HepG2 (cell line): ENCODE measurements at regions not wholly inside any gene's neighbourhood (a gene's known extent, or its start where the extent isn't known, plus 50 kb on each side); places are given as distances from the start of the nearest gene placed in this dataset.

Source experiments
- CTCF ChIP-seq: sonication (generic); formaldehyde crosslinking; IDR thresholded peaks from 2 replicates; pipeline ENCODE4 v1.5.0; 2020; ENCODE audit warnings: mild to moderate bottlenecking, missing genetic modification reagents, moderate library complexity
- FOXK2 ChIP-seq: fragments of 450-650 bp; IDR thresholded peaks from 2 replicates; pipeline ENCODE4 v1.6.1; 2016
- GLMP ChIP-seq: sonication (generic); formaldehyde crosslinking; IDR thresholded peaks from 2 replicates; pipeline ENCODE4 v1.9.0; 2021; ENCODE audit warnings: missing genetic modification reagents, mild to moderate bottlenecking, borderline replicate concordance
- HCFC1 ChIP-seq: fragments of 150-350 bp; IDR thresholded peaks from 2 replicates; pipeline ENCODE4 v1.6.1; 2014; ENCODE audit warnings: low read depth, low read length
- HDAC6 ChIP-seq: fragments of 200-600 bp; sonication (generic); IDR thresholded peaks from 2 replicates; pipeline ENCODE4 v1.7.0; 2017; ENCODE audit warnings: mild to moderate bottlenecking, antibody characterized with exemption, low read length, low read depth
- IKZF4 ChIP-seq: sonication (generic); formaldehyde crosslinking; IDR thresholded peaks from 2 replicates; pipeline ENCODE4 v1.5.1; 2020; ENCODE audit warnings: borderline replicate concordance, mild to moderate bottlenecking, low read depth, missing genetic modification reagents; ENCODE audit errors: not compliant biosample characterization
- JUNB ChIP-seq: sonication (generic); formaldehyde crosslinking; IDR thresholded peaks from 2 replicates; pipeline ENCODE4 v1.8.0; 2022; ENCODE audit warnings: missing genetic modification reagents, mild to moderate bottlenecking, borderline replicate concordance
- NFE2L1 ChIP-seq: sonication (generic); formaldehyde crosslinking; IDR thresholded peaks from 2 replicates; pipeline ENCODE4 v1.4.0; 2020; ENCODE audit warnings: missing genetic modification reagents, mild to moderate bottlenecking, borderline replicate concordance
- PAX8 ChIP-seq: sonication (generic); formaldehyde crosslinking; IDR thresholded peaks from 2 replicates; pipeline ENCODE4 v1.8.0; 2022; ENCODE audit warnings: mild to moderate bottlenecking, missing genetic modification reagents, borderline replicate concordance
- POLR2A ChIP-seq, 2 experiments: IDR thresholded peaks; 2 replicates each; pipeline ENCODE4 v1.6.1; 2011; ENCODE audit warnings: low read depth in 2 of 2, low read length in 2 of 2, mild to moderate bottlenecking in 1 of 2, moderate library complexity in 1 of 2; ENCODE audit not compliant: insufficient read depth in 1 of 2
- RBFOX2 ChIP-seq: fragments of 200-400 bp; formaldehyde crosslinking; IDR thresholded peaks from 2 replicates; pipeline ENCODE4 v1.6.1; 2017; ENCODE audit warnings: low read depth, mild to moderate bottlenecking, low read length
- U2AF1 ChIP-seq: fragments of 200-400 bp; formaldehyde crosslinking; optimal IDR thresholded peaks from 2 replicates; pipeline ENCODE3; 2017; ENCODE audit warnings: mild to moderate bottlenecking, low read depth, low read length
- ZBTB7A ChIP-seq: sonication (generic); formaldehyde crosslinking; IDR thresholded peaks from 2 replicates; pipeline ENCODE4 v1.8.0; 2022; ENCODE audit warnings: mild to moderate bottlenecking, missing genetic modification reagents
- ZNF543 ChIP-seq: sonication (generic); formaldehyde crosslinking; IDR thresholded peaks from 2 replicates; pipeline ENCODE4 v1.4.0; 2020; ENCODE audit warnings: mild to moderate bottlenecking, missing genetic modification reagents

- no peak for TF ChIP-seq ZBTB7A (CRISPR knock-in tag)
- no peak for TF ChIP-seq IKZF4 (CRISPR knock-in tag)
- TF ChIP-seq U2AF1 = no peak
- no peak for TF ChIP-seq NFE2L1
- TF ChIP-seq HCFC1 = no peak
- TF ChIP-seq JUNB (CRISPR knock-in tag) = no peak
- TF ChIP-seq POLR2A (IDR thresholded peaks at IDR 0.05; ENCODE audit: insufficient read depth in 1 of 2, low read depth in 2 of 2, low read length in 2 of 2) = no peak
- TF ChIP-seq FOXK2 = no peak
- no peak for TF ChIP-seq HDAC6
- no peak for TF ChIP-seq RBFOX2
- no peak for TF ChIP-seq CTCF (CRISPR knock-in tag)
- no peak for TF ChIP-seq ZNF543 (CRISPR knock-in tag)
- TF ChIP-seq PAX8 = no peak
- TF ChIP-seq GLMP (CRISPR knock-in tag) = no peak
Observed at GRCh38 chr20:19077370-19078220, 134.8 kb upstream of the SLC24A3 start.
